ENCODE measurements at regions not wholly inside any gene's neighbourhood (a gene's known extent, or its start where the extent isn't known, plus 50 kb on each side); places are given as distances from the start of the nearest gene placed in this dataset.
"Not testable (repeated sequence)": the region's sequence is repeated elsewhere in the genome, so short reads cannot be mapped to it uniquely, and the experiment has no call there.

DNA sequence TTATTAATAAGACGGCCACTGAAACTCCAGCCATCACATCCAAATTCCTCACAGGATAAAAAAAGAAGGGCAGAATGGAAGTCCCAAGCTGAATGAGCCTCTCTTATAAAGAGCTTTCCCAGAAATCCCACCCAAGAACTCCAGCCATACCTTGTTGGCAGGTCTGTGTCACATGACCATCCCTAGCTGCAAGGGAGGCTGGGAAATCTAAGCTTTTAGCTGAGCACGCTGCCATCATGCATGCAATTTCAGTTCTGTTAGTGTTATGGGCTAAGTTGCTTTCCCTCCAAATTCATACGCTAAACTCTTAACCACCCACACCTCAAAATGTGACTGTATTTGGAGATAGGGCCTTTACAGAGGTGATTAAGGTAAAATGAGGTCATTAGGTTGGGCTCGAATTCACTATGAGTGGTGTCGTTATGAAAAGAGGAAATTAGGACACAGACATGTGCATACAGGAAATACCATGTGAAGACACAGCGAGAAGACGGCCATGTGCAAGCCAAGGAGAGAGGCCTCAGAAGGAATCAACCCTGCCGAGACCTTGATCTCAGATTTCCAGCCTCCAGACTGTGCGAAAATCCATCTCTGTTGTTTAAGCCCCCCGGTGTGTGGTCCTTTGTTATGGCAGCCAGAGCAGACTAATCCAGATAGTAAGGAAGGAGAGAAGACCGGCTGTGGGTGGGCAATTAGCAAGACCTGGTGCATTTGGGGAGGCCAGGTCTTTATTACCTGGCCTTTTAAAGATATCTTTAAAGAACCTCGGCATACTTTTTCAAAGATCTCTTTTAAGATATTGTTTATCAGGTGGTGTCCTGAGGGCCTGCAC, 317.6 kb downstream of the BCOR start:
- DNase-seq = no peak

DNA sequence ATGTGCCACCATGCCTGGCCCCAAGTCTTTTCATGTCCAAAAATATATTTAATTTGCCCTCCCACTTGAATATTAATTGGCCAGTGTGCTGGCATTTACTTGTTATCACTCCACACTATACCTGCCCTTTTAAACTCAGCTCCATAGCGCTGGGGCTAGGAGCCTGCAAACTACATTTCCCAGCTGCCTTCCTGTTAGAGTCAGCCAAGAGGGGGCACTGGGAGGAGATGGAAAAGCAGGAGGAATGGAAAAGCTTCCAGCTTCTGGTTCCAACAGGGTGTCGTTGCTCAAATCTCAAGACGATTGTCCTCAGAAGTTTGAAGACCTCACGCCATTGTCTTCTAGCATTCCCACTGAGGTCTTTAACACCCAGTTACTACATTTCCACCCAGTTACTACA, 315.5 kb downstream of the BCOR start:
- DNase-seq = no peak

DNA sequence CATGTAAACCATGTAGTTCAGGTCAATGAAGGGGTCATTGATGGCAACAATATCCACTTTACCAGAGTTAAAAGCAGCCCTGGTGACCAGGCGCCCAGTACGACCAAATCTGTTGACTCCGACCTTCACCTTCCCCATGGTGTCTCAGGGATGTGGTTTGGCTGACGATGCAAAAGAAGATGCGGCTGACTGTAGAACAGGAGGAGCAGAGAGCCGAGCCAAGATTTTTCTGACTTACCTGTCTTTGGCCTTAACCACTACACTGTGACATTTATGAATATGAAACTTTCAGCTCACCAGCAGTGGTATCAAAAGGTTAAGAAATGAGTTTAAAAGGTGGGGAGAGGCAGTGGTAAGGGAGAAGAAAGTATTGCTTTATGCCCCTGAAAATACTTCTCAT, 309.8 kb downstream of the BCOR start:
- no peak for DNase-seq

DNA sequence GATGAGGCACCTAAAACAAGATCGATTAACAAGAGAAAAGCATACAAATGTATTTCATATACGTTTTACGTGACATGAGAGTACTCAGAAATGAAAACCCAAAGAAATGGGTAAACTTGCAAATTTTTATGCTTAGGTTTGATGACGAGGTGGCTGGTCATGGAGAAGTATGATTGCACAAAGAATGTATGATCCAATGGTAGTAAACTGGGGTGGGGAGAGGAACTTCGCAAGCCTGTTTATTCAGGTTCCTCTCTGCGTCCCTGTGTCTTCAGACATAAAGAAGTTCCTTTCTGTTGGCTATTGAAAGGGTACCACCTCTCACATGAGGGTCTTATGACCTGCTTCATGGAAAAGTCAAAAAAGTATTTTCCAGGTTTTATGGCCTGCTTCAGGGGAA, 309.2 kb downstream of the BCOR start:
- DNase-seq = no peak

DNA sequence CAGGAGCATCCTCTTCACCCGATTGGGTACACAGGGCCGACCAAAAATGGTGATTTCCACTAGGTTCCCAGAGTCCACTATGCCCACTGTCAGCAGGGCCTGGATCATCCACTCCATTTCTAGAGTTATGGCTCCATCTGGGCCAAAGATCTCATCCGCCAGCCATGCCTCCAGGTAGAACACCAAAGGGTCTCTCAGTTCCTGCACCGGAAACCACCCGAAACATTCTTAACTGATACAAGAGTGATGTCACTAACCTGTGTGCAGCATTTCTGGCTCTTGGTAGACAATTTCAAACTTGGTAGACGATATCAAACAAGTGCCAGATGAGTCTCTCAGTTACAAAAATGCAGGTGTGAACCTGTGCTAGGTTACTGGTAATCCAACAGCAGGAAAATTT, 306.1 kb downstream of the BCOR start:
- DNase-seq = no peak

DNA sequence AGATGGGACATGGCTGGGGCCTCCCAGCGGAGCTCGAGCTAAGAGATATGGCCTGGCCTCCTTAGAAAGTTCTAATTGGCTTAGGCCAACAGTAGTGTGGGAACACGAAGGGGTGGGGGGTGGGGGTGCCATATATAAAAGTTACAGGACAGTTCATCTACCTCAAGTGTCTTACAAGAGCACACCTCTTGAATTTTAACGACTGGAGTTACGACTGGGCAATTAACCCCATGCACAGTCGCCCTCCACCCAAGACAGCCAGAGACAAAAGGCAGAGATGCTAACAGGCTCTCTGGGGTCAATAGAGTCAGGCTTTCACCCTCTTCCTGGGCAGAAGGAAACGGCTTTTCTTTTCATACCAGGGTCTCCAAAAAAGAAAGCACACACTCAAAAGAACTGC, 302.2 kb downstream of the BCOR start:
- DNase-seq = no peak

DNA sequence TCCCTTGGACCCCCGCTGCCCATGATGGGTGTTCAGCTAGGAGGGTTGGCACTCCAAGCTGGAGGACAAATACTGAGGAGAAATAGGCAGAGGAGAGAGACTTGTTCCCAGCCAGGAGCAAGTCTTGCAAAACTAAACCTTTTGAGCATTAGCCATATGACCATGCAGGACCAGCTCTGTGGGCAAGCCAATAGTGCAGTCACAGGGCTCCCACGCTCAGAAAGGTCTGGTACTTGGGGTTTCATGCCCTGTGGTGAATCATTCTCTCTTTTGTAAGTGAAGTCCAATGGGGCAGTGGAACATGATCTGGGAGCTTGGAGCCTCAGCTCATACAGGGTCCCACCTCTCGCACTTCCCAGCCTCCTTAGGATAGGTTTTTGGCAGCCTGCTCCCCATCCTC, 300.9 kb downstream of the BCOR start:
- no peak for DNase-seq

DNA sequence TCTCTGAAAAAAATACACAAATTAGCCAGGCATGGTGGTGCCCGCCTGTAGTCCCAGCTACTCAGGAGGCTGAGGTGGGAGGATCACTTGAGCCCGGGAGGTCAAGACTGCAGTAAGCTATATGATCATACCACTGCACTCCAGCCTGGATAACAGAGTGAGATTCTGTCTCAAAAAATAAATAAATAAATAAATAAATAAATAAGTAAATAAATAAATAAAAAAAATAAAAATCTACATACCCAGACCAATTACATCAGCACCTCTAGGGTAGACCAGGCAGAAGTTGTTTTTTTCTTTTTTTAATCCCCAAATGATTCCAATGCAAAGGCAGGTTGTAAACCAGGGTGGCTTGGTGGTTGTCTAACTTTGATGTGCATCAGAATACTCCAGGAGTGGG, 299.3 kb downstream of the BCOR start:
- DNase-seq = not testable (repeated sequence)

DNA sequence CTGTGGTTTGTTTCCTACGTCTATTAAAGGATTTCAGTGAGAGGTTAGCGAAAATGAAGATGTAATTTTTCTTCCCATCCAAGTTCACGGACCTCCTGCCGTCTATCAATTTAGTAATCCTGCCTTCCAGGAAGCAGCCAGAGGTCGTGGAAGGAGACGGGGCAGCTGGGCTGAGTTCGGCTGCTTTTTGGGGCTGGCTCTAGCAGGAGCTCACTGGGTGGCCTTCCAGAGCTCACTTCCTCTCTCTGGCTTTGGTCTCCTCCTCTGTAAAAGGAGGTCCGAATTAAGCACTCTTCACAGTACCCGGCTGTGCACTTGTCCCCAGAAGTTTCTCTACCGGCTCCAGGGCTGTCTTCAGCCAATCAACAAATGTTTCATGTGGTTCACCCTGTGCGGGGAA, 295.4 kb downstream of the BCOR start:
- DNase-seq = no peak

DNA sequence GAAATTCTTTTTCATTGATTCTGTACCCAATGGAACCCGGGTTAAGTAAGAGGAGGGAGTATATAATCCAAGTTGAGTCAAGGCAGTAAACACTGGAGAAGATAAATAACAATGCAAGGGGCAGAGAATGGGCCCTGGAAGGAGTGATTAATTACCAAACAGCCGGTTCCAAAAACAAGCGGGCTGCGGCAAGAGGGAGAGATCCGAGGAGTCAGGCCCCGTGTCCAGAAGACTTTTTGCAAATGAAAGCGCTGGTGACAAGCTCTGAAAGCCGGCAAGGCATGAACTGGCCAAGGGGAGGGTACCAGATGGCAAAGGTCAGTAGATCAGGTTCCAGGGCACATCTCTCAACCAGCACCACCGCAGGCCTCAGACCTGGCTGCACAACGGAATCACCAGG, 294.9 kb downstream of the BCOR start:
- no peak for DNase-seq

DNA sequence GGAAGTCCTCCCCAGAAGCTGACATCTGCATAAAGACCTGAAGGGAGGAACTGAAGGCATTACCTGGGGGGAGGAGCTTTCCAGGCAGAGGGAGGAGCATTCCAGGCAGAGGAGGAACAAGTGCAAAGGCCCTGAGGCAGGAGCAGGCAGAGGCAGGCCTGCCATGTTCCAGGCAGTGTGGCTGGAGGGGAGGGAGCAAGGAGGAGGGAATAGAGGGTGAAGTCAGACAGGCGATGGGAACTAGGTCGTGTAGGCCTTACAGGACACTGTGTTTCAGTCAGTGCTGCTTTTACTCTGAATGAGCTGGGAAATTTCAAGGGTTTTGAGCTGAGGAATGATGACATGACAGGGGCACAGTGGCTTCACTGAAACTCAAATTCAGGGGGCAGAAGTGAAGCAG, 292.7 kb downstream of the BCOR start:
- DNase-seq = no peak

DNA sequence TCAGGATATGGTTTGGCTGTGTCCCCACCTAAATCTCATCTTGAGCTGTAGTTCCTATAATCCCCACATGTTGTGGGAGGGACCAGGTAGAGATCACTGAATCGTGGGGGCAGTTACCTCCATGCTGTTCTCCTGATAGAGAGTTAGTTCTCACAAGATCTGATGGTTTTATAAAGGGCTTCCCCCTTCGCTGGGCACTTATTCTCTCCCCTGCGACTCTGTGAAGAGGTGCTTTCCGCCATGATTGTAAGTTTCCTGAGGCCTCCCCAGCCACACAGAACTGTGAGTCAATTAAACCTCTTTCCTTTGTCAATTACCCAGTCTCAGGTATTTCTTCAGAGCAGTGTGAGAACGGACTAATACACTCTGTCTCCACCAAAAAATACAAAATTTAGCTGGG, 291.9 kb downstream of the BCOR start:
- DNase-seq = no peak

DNA sequence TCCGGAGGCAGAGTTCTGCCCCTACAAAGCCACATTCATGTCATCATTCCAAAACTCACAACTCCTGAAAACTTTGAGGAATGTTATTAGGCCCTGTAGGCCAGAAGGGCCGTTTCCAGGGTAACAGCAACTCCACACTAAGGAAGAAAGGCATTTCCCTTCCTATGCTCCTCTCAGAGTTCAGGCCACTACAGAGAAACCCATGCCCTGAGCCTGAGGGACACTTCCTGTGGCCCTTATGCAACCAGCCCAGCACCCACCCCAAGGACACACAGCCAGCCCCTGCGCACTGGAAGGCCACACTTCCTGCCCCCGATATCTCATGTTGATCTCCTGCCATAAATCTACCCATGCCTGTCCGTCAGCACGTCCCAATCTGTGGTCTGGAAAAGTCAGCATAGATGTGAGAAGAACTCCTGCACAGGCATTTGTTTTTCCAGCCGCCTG, 289.3 kb downstream of the BCOR start:
- DNase-seq = no peak

DNA sequence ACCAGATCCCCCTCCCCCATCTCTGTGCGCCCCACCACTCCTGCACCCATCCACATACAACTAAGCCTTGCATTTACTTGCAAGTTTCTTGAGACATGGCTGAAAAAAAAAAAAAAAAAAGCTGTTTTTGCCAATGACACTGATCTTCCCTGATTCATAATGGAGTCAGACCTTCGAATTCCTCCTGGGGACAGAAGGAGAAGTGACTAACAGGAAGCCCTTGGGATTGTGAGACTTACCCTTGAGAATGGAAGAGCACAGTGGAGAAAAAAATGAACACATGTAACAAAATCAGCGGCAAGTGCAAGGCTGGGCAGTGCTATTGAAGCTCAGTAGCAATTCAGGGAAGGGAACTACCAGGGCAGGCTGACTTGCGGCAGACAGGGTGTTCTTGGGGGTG, 288.4 kb downstream of the BCOR start:
- DNase-seq = no peak

DNA sequence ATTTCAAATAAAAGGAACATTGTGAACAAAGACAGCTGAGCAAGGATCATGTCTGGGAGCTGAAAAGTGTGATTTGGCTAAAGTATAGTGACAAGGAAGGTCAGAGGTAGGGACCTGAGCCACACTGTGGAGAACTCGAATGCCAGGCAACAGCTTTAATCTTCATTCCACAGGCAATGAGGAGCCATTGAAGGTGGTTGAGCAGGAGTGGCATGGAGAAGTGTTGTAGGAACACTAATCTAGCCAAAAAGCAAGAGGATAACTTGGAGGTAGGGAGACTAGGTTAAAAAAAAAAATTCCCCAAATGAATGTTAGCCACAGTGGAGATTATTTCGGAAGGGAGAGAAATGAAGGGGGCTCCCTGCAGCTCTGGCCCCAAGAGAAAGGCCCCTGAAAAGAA, 286.9 kb downstream of the BCOR start:
- DNase-seq = no peak

DNA sequence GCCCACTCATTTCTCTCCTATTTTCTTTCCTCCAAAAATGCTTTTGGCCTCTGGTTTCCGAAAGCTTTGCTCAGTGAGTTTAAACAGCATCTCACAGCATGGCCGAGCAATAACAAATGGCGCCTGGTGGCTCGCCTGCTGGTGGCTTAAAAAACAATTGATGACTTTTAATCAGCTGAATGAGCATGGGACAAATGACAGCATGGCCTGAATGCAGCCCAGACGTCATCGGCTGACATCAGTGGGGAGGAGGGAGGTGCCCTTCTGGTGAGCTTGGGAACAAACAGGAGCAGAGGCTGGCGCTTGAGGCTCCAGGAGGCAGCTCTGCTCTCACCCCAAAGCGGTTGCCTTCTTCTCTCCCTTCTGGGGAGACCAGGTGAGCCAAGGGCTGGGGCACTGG, 286.4 kb downstream of the BCOR start:
- DNase-seq = no peak

DNA sequence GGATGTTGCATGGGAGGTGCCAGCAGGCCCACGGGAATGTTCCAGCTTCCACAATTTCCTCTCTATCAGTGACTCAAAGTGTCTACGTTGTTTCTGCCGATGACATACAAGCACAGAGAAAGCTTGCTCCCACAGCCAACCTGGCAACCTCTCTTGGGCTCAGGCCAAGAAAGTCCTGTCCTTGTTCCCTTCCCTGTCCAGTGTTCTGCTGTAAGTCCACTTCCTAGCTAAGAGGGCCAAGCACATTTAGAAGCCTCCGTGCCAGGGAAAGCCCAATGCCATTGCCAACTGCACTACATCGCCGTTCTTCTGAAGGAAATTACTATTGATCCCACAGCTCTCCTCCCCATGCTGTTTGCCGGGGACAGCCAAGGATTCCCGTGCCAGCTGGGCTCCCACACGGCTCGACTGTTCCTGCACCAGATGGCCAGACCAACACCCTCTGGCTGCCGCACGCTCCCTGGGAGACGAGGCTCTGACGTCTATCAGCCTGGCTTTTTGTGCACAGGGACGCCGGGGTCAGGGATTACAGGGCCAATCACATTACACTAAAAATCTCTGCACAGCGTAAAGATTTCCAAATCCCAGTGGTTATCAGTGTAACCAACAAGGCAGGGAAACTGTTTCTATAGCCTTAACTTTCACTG, 284.0 kb downstream of the BCOR start:
- DNase-seq = no peak

DNA sequence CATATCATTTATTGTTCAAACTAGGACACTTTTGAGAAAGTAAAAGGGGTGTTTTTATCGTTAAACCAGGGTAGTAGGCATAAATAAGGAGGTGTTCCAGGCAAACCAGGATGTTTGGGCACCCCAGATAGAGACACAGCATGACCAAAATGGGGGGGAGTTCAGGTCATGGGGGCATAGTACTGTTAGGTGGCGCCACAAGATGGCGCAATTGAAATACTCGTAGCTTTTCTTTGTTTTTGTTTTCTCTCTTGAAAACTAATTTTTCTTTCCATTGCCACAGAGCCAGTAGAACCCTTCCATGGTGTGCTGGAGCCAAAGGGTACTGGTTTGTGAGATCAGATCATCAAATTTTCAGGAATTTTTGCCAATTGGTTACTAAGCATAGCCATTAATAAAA, 283.4 kb downstream of the BCOR start:
- peak; percentile 22 for DNase-seq

DNA sequence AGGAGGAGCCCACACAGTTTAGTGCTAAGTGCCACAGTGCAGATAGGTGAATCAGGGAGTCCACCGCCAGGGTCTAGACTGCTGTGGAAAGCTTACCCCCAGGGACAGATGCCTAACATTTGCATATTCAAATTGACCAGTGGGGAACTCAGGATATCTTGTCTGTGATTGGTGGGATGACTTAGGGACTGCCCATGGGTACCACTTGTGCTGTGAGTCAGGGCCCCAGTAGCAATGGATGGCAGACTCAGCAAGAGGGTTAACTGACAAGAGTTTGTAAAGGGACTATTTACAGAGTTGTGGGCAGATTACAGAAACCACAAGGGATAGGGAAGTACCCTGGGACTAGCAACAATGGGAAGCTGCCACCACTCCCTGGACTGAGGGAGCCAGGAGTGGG, 282.1 kb downstream of the BCOR start:
- DNase-seq = peak; percentile 8

DNA sequence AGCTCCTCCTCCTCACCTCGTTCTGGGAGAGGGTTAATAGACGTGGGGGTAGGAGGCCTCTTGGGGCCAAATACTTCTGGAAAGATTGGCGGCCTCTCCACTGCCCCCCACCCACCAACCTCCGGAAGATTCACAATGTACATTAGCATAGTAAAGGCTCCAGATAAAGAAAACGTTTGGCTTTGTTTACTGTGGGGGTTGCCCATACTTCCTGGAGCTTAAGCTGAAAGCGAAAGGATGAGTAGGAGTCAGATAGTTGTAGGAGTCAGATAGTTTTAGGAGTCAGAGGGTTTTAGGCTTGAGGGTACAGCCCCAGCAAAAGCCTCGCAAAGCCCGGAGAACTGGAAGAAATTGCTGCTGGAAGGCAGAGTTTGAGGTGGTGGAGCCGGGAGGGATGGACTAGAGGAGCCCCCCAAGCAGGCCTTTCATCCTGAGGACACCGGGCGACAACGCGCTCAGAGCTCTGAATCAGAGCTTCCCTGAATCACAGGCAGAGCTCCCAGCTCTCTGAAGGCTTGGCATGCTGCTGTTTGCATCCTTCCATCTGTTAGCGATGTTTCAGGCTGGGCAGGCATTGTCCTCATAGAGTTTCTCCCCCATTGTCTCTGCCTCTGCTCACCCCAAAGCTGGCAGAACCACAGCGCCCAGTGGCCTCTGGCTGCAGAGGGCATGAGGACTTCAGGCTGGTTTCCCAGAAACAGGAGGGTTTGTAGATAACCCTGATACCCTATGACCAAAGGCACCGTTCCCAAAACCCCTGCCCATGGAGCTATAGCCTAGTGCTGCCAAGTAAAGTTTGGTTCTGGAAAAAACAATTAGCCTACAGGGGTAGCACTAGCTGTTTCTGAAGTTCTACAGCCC, 280.7 kb downstream of the BCOR start:
- DNase-seq = no peak

DNA sequence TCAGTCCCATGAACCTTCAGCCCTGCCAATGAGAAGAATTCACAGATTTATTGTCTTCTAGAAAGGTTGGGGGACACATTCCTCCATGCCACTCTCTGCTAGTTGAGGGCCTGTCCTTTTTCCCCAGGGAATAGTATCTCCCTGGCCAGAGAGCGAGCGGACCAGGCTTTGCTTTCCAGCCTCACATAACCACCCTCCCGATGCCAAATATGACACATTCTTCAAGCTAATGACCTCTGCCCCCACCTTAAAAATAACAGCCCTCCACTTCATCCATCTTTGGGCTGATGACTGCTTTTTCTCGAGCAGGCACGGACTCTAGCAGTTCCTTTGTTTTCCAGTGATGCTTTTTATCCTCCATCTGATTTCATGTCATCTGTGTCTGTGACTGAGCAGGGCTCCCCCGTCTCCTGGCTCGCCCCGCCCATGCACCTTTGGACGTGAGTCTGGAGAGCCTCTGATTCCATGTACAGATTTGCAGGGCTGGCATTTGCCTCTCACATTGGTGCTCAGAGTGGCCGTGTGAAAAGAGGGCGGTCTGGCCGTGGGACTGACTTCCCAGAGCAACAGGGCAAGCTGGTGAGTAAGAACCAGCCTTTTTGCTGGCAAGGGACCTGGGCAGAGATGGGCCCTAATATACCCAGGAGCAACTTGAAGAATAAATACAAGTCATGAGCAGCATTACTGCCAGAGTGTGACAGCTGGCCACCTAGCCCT, 279.8 kb downstream of the BCOR start:
- DNase-seq = no peak

DNA sequence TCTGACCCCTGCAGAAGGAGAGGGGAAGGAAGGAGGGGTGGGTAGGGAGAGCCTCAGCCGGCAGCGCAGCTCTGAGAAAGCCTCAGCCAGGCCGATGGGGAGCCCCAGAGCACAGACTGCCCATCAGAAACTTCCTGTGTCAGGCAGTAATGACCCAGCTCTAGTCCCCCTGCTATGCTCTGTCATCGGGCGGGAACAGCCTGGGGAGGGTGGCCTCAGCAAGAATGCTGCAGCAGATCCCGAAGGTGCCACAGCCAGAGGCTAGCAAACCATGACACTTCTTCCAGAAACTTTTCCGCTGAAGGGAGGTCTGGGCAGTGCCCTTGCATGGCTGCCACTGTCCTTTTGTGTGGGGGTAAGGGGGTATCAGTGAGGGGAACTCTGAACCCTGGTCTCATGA, 279.0 kb downstream of the BCOR start:
- no peak for DNase-seq
